ENCODE measurements at regions not wholly inside any gene's neighbourhood (a gene's known extent, or its start where the extent isn't known, plus 50 kb on each side); places are given as distances from the start of the nearest gene placed in this dataset.

DNA sequence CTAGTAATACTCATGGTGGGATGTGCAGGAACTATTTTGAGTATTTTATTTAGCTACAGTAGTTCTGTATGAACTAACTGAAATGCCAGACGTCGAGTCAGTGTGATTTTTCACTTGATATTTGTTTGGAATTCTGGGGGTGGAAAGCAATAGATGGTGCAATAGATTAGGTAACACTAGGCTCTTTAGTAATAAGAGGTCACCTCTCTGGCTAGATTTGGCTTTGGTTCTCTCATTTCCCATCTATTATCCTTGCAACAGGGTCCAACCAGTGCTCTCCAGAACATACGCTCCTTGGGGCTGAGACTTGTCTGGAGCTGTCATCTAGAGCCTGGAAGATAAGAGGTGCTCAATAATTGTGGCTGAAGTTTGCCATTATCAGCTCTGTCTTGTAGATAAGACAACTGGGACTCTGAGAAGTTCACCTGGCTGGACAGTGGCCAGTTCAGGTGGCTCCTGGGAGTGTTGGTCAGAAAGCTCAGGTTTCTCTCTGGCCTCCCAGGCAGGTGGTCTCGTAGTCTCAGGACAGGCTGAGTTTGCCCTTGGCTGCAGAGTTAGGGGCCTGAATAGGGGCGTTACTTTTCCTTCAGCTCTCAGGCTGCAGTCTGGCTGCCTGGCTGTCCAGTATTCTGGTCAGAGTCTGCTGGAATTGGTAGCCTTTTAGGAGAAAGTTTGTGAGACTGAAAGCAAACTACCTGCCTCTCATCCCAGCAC lies 277.5 kb upstream of the RGMA start:
- TF ChIP-seq POLR2A (IDR thresholded peaks at IDR 0.05) (no peak), POLR2AphosphoS5 (IDR thresholded peaks at IDR 0.05) (no peak)
